RPMI8226 (cell line): ENCODE measurements at regions not wholly inside any gene's neighbourhood (a gene's known extent, or its start where the extent isn't known, plus 50 kb on each side); places are given as distances from the start of the nearest gene placed in this dataset.
"Not testable (repeated sequence)": the region's sequence is repeated elsewhere in the genome, so short reads cannot be mapped to it uniquely, and the experiment has no call there.

Experiments
- DNase-seq: peaks from one replicate; pipeline ENCODE4 v3.0.0-alpha.2; 2015

GRCh38 chr4:14399848-14400247, 602.4 kb upstream of the CPEB2 start:
- DNase-seq, result no peak

- no peak for DNase-seq
These were observed 602.0 kb upstream of the CPEB2 start for GRCh38 chr4:14400307-14400706.

GRCh38 chr4:14403132-14403531, 599.1 kb upstream of the CPEB2 start:
- DNase-seq, result no peak

- DNase-seq, result no peak
These were observed 597.6 kb upstream of the CPEB2 start for GRCh38 chr4:14404730-14405129.

GRCh38 chr4:14410516-14410915, 591.8 kb upstream of the CPEB2 start:
- no peak for DNase-seq

- no peak for DNase-seq
These were observed 587.1 kb upstream of the CPEB2 start for GRCh38 chr4:14415146-14415545.

GRCh38 chr4:14419516-14419915, 582.8 kb upstream of the CPEB2 start:
- no peak for DNase-seq

GRCh38 chr4:14426297-14426696, 576.0 kb upstream of the CPEB2 start:
- not testable (repeated sequence) for DNase-seq

- DNase-seq, result no peak
These were observed 574.2 kb upstream of the CPEB2 start for GRCh38 chr4:14428125-14428524.

GRCh38 chr4:14431155-14432134, 570.8 kb upstream of the CPEB2 start:
- no peak for DNase-seq

- DNase-seq, result no peak
These were observed 567.8 kb upstream of the CPEB2 start for GRCh38 chr4:14434483-14434882.

GRCh38 chr4:14434916-14435315, 567.4 kb upstream of the CPEB2 start:
- DNase-seq, result no peak

GRCh38 chr4:14441561-14441960, 560.7 kb upstream of the CPEB2 start:
- DNase-seq, result no peak

GRCh38 chr4:14445882-14446281, 556.4 kb upstream of the CPEB2 start:
- DNase-seq, result no peak

- DNase-seq, result no peak
These were observed 556.0 kb upstream of the CPEB2 start for GRCh38 chr4:14446311-14446710.

- DNase-seq, result no peak
These were observed 555.4 kb upstream of the CPEB2 start for GRCh38 chr4:14446904-14447303.

GRCh38 chr4:14449308-14449707, 553.0 kb upstream of the CPEB2 start:
- no peak for DNase-seq

- no peak for DNase-seq
These were observed 550.3 kb upstream of the CPEB2 start for GRCh38 chr4:14452001-14452400.

GRCh38 chr4:14452764-14453163, 549.5 kb upstream of the CPEB2 start:
- no peak for DNase-seq

- DNase-seq, result no peak
These were observed 543.8 kb upstream of the CPEB2 start for GRCh38 chr4:14458463-14458862.

GRCh38 chr4:14465057-14465456, 537.2 kb upstream of the CPEB2 start:
- no peak for DNase-seq

- DNase-seq, result no peak
These were observed 536.8 kb upstream of the CPEB2 start for GRCh38 chr4:14465507-14465906.

- DNase-seq, result no peak
These were observed 523.8 kb upstream of the CPEB2 start for GRCh38 chr4:14478504-14478903.

- no peak for DNase-seq
These were observed 505.9 kb upstream of the CPEB2 start for GRCh38 chr4:14496408-14496807.

GRCh38 chr4:14496969-14497368, 505.3 kb upstream of the CPEB2 start:
- no peak for DNase-seq
